ENCODE measurements at regions not wholly inside any gene's neighbourhood (a gene's known extent, or its start where the extent isn't known, plus 50 kb on each side); places are given as distances from the start of the nearest gene placed in this dataset.
"Not testable (repeated sequence)": the region's sequence is repeated elsewhere in the genome, so short reads cannot be mapped to it uniquely, and the experiment has no call there.

- intact Hi-C loops (cut with DNase I) = no loop called here
- Histone ChIP-seq H3K27ac (no peak overlapping the region), H3K4me3 (no peak overlapping the region), H3K4me1 (no peaks in the 10 kb centered on the region), H3K9me3 (no peaks in the 10 kb centered on the region), H3K9ac (ENCODE audit: low read depth in 2 of 2, low read length in 2 of 2) (no peak overlapping the region), H3K27me3 (no peaks in the 10 kb centered on the region), H3K36me3 (no peaks in the 10 kb centered on the region)
- DNase-seq = no peak
- TF ChIP-seq, protein P1, sequence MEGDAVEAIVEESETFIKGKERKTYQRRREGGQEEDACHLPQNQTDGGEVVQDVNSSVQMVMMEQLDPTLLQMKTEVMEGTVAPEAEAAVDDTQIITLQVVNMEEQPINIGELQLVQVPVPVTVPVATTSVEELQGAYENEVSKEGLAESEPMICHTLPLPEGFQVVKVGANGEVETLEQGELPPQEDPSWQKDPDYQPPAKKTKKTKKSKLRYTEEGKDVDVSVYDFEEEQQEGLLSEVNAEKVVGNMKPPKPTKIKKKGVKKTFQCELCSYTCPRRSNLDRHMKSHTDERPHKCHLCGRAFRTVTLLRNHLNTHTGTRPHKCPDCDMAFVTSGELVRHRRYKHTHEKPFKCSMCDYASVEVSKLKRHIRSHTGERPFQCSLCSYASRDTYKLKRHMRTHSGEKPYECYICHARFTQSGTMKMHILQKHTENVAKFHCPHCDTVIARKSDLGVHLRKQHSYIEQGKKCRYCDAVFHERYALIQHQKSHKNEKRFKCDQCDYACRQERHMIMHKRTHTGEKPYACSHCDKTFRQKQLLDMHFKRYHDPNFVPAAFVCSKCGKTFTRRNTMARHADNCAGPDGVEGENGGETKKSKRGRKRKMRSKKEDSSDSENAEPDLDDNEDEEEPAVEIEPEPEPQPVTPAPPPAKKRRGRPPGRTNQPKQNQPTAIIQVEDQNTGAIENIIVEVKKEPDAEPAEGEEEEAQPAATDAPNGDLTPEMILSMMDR (IDR thresholded peaks at IDR 0.05) = no peak
Measured at GRCh38 chr7:66430164-66430545, 198.5 kb upstream of the KCTD7 start.

DNA sequence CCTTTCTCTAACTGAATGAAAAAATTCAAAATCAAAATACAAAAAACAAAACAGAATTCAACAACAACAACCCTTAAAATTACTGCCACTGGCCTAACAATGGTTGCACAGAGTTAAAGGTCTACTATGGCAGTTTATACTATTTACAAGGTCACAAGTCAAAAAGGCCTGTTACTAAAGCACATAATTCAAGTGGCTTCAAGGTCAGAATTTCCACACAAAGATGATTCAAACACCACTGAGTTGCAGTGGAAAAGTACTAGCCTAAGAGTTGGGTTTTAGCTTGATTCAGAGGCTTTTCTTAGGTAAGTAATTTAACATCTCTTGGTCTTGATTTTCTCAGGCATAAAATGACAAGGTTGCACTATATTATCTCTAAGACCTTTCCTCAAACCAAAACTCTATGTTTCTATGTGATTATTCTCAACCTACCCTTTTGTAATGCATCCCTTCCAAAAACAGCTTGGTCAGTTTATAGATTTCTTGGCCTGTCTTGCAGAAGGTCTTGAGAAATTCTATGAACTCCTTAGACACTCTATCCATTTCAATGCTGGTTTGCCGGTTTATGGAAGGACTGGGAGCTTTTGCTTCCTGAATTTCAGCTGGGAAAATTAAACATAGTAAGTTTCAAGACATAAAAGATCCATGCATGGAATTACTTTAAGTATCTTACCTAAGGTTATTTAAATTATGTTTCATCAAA is 189.8 kb upstream of the KCTD7 start:
- DNase-seq; H3K36me3 ChIP-seq; H3K9me3 ChIP-seq; H3K4me3 ChIP-seq; H3K4me1 ChIP-seq; H3K27me3 ChIP-seq; H3K9ac ChIP-seq (ENCODE audit: low read depth in 2 of 2, low read length in 2 of 2); intact Hi-C loops (cut with DNase I): not testable (repeated sequence)
- H3K27ac ChIP-seq = peak overlapping the region; percentile 67

DNA sequence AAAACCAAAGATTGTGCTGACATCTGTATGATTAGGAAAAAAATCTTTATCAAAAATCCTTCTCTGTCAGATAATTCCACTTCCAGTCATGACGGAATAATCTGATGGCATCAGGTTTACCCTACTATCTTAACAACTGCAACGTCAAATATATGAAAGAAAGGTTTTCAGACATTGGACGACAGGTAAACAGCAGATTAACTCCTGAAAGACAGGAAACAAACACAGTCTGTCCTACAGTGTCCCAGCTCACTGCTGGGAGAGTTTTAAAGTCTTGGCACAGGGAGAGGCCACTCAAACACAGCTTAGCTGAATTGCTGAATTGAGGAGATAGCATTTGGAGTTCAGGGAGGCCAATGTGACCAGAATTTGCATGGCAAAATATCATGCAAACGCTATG is 186.3 kb upstream of the KCTD7 start:
- Histone ChIP-seq H3K27ac (peak overlapping the region; percentile 47), H3K9me3 (no peaks in the 10 kb centered on the region), H3K9ac (ENCODE audit: low read depth in 2 of 2, low read length in 2 of 2) (peak overlapping the region in 1 of 2 donors; percentile 40), H3K4me1 (peaks cover 5% of the 10 kb centered on the region), H3K4me3 (no peak overlapping the region), H3K36me3 (no peaks in the 10 kb centered on the region), H3K27me3 (no peaks in the 10 kb centered on the region)
- TF ChIP-seq, protein P1 (IDR thresholded peaks at IDR 0.05) = no peak
- DNase-seq = no peak
- intact Hi-C loops (cut with DNase I) = no loop called here

DNA sequence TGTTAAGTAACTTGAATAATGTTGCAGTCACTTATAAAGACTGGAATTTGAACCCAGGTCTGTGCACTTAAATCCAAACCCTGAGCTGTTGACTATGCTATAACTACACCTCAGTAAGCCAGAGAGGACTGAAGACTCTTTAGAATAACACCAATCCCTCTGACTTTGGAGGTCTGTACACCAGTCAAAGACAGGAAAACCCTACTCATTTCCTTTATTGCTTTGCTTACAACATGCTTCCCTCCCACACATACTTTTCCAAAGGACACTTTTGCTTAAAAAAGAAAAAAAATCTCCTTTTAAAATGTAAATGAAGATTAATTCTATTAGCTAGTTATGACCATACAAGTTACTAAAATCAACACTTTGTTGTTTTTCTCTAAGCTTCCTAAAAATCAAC is 184.7 kb upstream of the KCTD7 start:
- Histone ChIP-seq H3K27ac (no peak overlapping the region), H3K9me3 (no peaks in the 10 kb centered on the region), H3K4me3 (no peak overlapping the region), H3K27me3 (no peaks in the 10 kb centered on the region), H3K4me1 (peaks cover 4% of the 10 kb centered on the region), H3K9ac (ENCODE audit: low read depth in 2 of 2, low read length in 2 of 2) (no peak overlapping the region), H3K36me3 (no peaks in the 10 kb centered on the region)
- TF ChIP-seq, protein P1 (IDR thresholded peaks at IDR 0.05) = no peak
- intact Hi-C loops (cut with DNase I) = no loop called here
- DNase-seq = no peak

- H3K27me3 ChIP-seq; H3K4me3 ChIP-seq; DNase-seq; H3K27ac ChIP-seq; H3K9ac ChIP-seq (ENCODE audit: low read depth in 2 of 2, low read length in 2 of 2); H3K4me1 ChIP-seq; H3K9me3 ChIP-seq; intact Hi-C loops (cut with DNase I); H3K36me3 ChIP-seq: not testable (repeated sequence)
Measured at GRCh38 chr7:66447007-66447406, 181.7 kb upstream of the KCTD7 start.

- H3K27ac ChIP-seq; H3K9ac ChIP-seq (ENCODE audit: low read depth in 2 of 2, low read length in 2 of 2); intact Hi-C loops (cut with DNase I); H3K9me3 ChIP-seq; H3K4me3 ChIP-seq; H3K36me3 ChIP-seq; H3K4me1 ChIP-seq; H3K27me3 ChIP-seq; DNase-seq: not testable (repeated sequence)
Measured at GRCh38 chr7:66450814-66451213, 177.9 kb upstream of the KCTD7 start.

DNA sequence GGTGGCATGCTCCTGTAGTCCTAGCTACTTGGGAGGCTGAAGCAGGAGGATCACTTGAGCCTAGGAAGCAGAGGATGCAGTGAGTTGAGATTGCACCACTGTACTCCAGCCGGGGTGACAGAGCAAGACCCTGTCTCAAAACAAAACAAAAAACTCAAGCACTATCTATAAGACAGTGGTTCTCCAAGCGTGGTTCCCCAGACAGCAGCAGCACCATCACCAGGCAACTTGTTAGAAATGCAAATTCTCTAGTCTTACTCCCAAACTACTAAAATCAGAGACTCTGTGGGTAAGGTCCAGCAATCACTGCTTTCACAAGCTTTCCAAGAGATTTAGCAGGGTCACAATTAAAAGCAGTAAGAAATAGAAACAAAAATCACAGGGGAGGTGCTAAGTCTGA is 177.0 kb upstream of the KCTD7 start:
- H3K27ac ChIP-seq; H3K27me3 ChIP-seq; H3K4me1 ChIP-seq; DNase-seq; H3K9me3 ChIP-seq; H3K4me3 ChIP-seq; intact Hi-C loops (cut with DNase I); H3K9ac ChIP-seq (ENCODE audit: low read depth in 2 of 2, low read length in 2 of 2); H3K36me3 ChIP-seq: not testable (repeated sequence)
